ENCODE measurements at regions not wholly inside any gene's neighbourhood (a gene's known extent, or its start where the extent isn't known, plus 50 kb on each side); places are given as distances from the start of the nearest gene placed in this dataset.

- TF ChIP-seq CTCF (conservative IDR thresholded peaks at IDR 0.05; ENCODE audit: low read depth, low read length) (no peak), POLR2A (IDR thresholded peaks at IDR 0.05; ENCODE audit: low read depth, low read length) (no peak), RFX5 (IDR thresholded peaks at IDR 0.05; ENCODE audit: low read depth, low read length) (no peak), MAZ (IDR thresholded peaks at IDR 0.05; ENCODE audit: borderline replicate concordance, low read depth, low read length) (no peak), MAFK (IDR thresholded peaks at IDR 0.05; ENCODE audit: low read depth, low read length) (no peak), MXI1 (IDR thresholded peaks at IDR 0.05; ENCODE audit: borderline replicate concordance, low read depth, low read length) (no peak), RAD21 (IDR thresholded peaks at IDR 0.05; ENCODE audit: low read length) (no peak), RCOR1 (IDR thresholded peaks at IDR 0.05; ENCODE audit: insufficient replicate concordance, low read length) (no peak), SMC3 (IDR thresholded peaks at IDR 0.05; ENCODE audit: low read depth, low read length) (no peak), FOS (IDR thresholded peaks at IDR 0.05; ENCODE audit: low read depth, low read length) (no peak)
- TF ChIP-seq, protein P1, sequence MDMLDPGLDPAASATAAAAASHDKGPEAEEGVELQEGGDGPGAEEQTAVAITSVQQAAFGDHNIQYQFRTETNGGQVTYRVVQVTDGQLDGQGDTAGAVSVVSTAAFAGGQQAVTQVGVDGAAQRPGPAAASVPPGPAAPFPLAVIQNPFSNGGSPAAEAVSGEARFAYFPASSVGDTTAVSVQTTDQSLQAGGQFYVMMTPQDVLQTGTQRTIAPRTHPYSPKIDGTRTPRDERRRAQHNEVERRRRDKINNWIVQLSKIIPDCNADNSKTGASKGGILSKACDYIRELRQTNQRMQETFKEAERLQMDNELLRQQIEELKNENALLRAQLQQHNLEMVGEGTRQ (IDR thresholded peaks at IDR 0.05; ENCODE audit: low read depth, low read length), result no peak
- TF ChIP-seq, protein P2, sequence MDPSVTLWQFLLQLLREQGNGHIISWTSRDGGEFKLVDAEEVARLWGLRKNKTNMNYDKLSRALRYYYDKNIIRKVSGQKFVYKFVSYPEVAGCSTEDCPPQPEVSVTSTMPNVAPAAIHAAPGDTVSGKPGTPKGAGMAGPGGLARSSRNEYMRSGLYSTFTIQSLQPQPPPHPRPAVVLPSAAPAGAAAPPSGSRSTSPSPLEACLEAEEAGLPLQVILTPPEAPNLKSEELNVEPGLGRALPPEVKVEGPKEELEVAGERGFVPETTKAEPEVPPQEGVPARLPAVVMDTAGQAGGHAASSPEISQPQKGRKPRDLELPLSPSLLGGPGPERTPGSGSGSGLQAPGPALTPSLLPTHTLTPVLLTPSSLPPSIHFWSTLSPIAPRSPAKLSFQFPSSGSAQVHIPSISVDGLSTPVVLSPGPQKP (IDR thresholded peaks at IDR 0.05; ENCODE audit: borderline replicate concordance, low read depth, low read length), result no peak
Observed at GRCh38 chr6:163679753-163680152, 265.2 kb downstream of the QKI start.

Data from IMR-90 (cell line).